GM12892 (cell line): ENCODE measurements at regions not wholly inside any gene's neighbourhood (a gene's known extent, or its start where the extent isn't known, plus 50 kb on each side); places are given as distances from the start of the nearest gene placed in this dataset.

Experiments
- POLR2A ChIP-seq: IDR thresholded peaks from 2 replicates; pipeline ENCODE4 v1.6.1; 2011; ENCODE audit warnings: low read depth, low read length, control low read depth
- POLR2AphosphoS5 ChIP-seq: IDR thresholded peaks from 2 replicates; pipeline ENCODE4 v1.6.1; 2011; ENCODE audit warnings: low read depth, low read length, control low read depth
- TAF1 ChIP-seq: IDR thresholded peaks from 2 replicates; pipeline ENCODE4 v1.6.1; 2011; ENCODE audit warnings: low read depth, mild to moderate bottlenecking, control low read depth, low read length, borderline replicate concordance

DNA sequence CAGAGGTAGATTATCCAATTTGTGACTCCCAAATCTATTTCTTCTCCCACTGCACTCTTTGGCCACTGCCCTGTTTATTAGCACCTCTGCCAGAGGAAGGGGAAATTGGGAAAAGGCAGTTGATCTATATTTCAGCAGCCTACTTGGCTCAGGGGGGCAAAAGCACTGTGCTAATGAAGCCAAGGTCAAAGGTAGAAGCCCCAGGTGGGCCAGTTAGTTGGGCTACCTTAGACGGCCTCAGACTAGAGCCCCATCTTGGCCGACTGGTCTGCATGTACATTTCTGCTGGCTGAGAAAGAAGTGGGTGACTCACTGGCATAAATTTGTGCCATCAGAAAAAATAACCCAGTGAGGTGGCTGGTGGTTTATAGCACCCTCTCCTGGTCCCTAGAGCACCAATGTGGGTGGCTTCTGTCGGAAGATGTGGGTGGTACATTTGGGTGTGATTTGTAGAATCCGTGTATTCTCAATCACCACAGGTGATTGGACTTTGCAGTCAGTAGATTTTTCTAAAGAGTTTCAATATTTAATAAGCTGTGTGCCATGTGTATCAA is 293.3 kb upstream of the MKI67 start:
- TF ChIP-seq POLR2A = no peak
- TF ChIP-seq TAF1 = no peak
- no peak for TF ChIP-seq POLR2AphosphoS5
